CD4-positive, alpha-beta T cell (primary cell): ENCODE measurements at regions not wholly inside any gene's neighbourhood (a gene's known extent, or its start where the extent isn't known, plus 50 kb on each side); places are given as distances from the start of the nearest gene placed in this dataset.

Source experiments
- ATAC-seq: fragments of 200-7000 bp; cut with Tn5 transposase; one replicate; pipeline ENCODE4 v1.10.0; 2022; ENCODE audit warnings: mild to moderate bottlenecking; ENCODE audit not compliant: poor library complexity
- CTCF ChIA-PET: fragments of 350-600 bp; sonication (Branson Sonifier 250); formaldehyde crosslinking; loops from one replicate; lab custom pipeline; 2021; ENCODE audit warnings: antibody characterized with exemption, inconsistent platforms; lab: Charles Lee
- POLR2A ChIA-PET: fragments of 350-600 bp; sonication (Branson Sonifier 250); formaldehyde crosslinking; loops from one replicate; lab custom pipeline; 2021; ENCODE audit warnings: antibody characterized with exemption, inconsistent platforms; lab: Charles Lee
- DNase-seq, 14 experiments: peaks; one replicate each; pipeline ENCODE4 v3.0.0-alpha.2; 2013 to 2020; ENCODE audit warnings: mixed read lengths in 2 of 14
- H3K27ac ChIP-seq, 2 donors: one replicate each; pipeline versions ENCODE4 v1.5.1 to v1.7.0; 2013; ENCODE audit warnings: low read length in 2 of 2, low read depth in 1 of 2, mild to moderate bottlenecking in 1 of 2
- H3K27me3 ChIP-seq, 2 experiments: 1 replicate in 1 of 2; 2 replicates in 1 of 2; pipeline versions ENCODE4 v1.6.1 to v1.7.0; 2013; ENCODE audit warnings: low read length in 2 of 2, control low read depth in 1 of 2, mild to moderate bottlenecking in 1 of 2, moderate library complexity in 1 of 2; ENCODE audit not compliant: insufficient read depth in 2 of 2, control insufficient read depth in 1 of 2
- H3K36me3 ChIP-seq: one replicate; pipeline ENCODE4 v1.6.1; 2013; ENCODE audit warnings: low read length, control low read depth; ENCODE audit not compliant: insufficient read depth
- H3K4me1 ChIP-seq: one replicate; pipeline ENCODE4 v1.6.1; 2013; ENCODE audit warnings: low read length, control low read depth; ENCODE audit not compliant: insufficient read depth
- H3K4me3 ChIP-seq: one replicate; pipeline ENCODE4 v1.5.1; 2013; ENCODE audit warnings: mild to moderate bottlenecking, low read length, moderate library complexity
- H3K9me3 ChIP-seq, 2 experiments: 1 replicate in 1 of 2; 2 replicates in 1 of 2; pipeline versions ENCODE4 v1.6.1 to v1.7.0; 2013; ENCODE audit warnings: low read length in 2 of 2, mild to moderate bottlenecking in 2 of 2, control low read depth in 1 of 2, moderate library complexity in 1 of 2; ENCODE audit not compliant: control insufficient read depth in 1 of 2, insufficient read depth in 1 of 2
- H3K27ac Mint-ChIP-seq: one replicate; pipeline ENCODE4 v1.8.0; 2020; ENCODE audit warnings: mixed read lengths
- H3K27me3 Mint-ChIP-seq: one replicate; pipeline ENCODE4 v1.8.0; 2021; ENCODE audit warnings: mixed read lengths
- H3K36me3 Mint-ChIP-seq: one replicate; pipeline ENCODE4 v1.8.0; 2021; ENCODE audit warnings: low read depth, mixed read lengths
- H3K4me1 Mint-ChIP-seq: one replicate; pipeline ENCODE4 v1.8.0; 2021; ENCODE audit warnings: low read depth, mixed read lengths
- H3K4me3 Mint-ChIP-seq: one replicate; pipeline ENCODE4 v1.8.0; 2020; ENCODE audit warnings: mild to moderate bottlenecking, mixed read lengths
- H3K9me3 Mint-ChIP-seq: one replicate; pipeline ENCODE4 v1.8.0; 2020; ENCODE audit warnings: mixed read lengths
- intact Hi-C, 2 experiments: fragments of 100-400 bp; cut with DNase I in 1 of 2; cut with micrococcal nuclease in 1 of 2; formaldehyde crosslinking; loops; one replicate each; pipeline versions ENCODE4 v1.15.1 to v1.9.0; 2023 to 2025; cut with DNase I, micrococcal nuclease
- TF ChIP-seq, protein P1 (sequence below): fragments of 200-600 bp; IDR thresholded peaks from one replicate; pipeline ENCODE4 v1.8.0; 2022; ENCODE audit warnings: antibody characterized with exemption, mild to moderate bottlenecking

DNA sequence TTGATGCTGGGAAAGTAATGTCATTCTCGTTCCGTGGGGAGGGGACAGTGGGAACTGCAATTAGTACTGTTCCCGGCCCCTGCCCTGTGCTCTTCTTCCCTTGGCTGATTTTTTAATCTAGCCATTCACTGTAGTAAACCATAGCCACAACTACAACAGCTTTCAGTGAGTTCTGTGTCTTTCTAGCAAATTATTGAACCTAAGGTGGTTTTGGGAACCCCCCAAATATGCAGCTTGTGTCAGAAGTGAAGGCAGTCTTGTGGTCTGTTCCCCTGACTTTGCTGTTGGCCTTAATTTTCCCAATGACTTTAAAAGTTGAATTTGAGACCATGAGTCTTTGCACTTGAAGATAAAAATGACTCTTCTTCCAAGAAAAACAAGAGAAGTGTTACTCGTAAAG is 114.3 kb upstream of the ETV6 start:
- H3K27ac ChIP-seq: no peak overlapping the region
- no peak overlapping the region for H3K27ac Mint-ChIP-seq
- TF ChIP-seq, protein P1, sequence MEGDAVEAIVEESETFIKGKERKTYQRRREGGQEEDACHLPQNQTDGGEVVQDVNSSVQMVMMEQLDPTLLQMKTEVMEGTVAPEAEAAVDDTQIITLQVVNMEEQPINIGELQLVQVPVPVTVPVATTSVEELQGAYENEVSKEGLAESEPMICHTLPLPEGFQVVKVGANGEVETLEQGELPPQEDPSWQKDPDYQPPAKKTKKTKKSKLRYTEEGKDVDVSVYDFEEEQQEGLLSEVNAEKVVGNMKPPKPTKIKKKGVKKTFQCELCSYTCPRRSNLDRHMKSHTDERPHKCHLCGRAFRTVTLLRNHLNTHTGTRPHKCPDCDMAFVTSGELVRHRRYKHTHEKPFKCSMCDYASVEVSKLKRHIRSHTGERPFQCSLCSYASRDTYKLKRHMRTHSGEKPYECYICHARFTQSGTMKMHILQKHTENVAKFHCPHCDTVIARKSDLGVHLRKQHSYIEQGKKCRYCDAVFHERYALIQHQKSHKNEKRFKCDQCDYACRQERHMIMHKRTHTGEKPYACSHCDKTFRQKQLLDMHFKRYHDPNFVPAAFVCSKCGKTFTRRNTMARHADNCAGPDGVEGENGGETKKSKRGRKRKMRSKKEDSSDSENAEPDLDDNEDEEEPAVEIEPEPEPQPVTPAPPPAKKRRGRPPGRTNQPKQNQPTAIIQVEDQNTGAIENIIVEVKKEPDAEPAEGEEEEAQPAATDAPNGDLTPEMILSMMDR: no peak
- peaks cover 0 to 6% of the 10 kb centered on the region in 2 experiments for H3K9me3 ChIP-seq
- H3K36me3 ChIP-seq: no peaks in the 10 kb centered on the region
- no peak overlapping the region for H3K4me3 Mint-ChIP-seq
- H3K4me3 ChIP-seq: no peak overlapping the region
- no peaks in the 10 kb centered on the region for H3K36me3 Mint-ChIP-seq
- H3K27me3 ChIP-seq: peaks cover 0 to 2% of the 10 kb centered on the region in 2 experiments
- H3K4me1 Mint-ChIP-seq: peaks cover under 1% of the 10 kb centered on the region
- intact Hi-C loops: no loop called here
- POLR2A ChIA-PET: no interaction called here
- DNase-seq (no peak), ATAC-seq (no peak)
- H3K27me3 Mint-ChIP-seq: peaks cover 8% of the 10 kb centered on the region
- no peaks in the 10 kb centered on the region for H3K9me3 Mint-ChIP-seq
- CTCF ChIA-PET: no interaction called here
- H3K4me1 ChIP-seq: peaks cover 2% of the 10 kb centered on the region

GRCh38 chr12:11539156-11539555 is 110.3 kb upstream of the ETV6 start:
- TF ChIP-seq, protein P1: no peak
- no peaks in the 10 kb centered on the region for H3K27me3 ChIP-seq
- no peak overlapping the region for H3K4me3 ChIP-seq
- peaks cover 23% of the 10 kb centered on the region for H3K4me1 ChIP-seq
- peaks cover 0 to 3% of the 10 kb centered on the region in 2 experiments for H3K9me3 ChIP-seq
- intact Hi-C loops: no loop called here
- H3K36me3 ChIP-seq: no peaks in the 10 kb centered on the region
- H3K27me3 Mint-ChIP-seq: no peaks in the 10 kb centered on the region
- CTCF ChIA-PET: no interaction called here
- H3K27ac Mint-ChIP-seq: no peak overlapping the region
- no peak overlapping the region for H3K27ac ChIP-seq
- H3K9me3 Mint-ChIP-seq: no peaks in the 10 kb centered on the region
- POLR2A ChIA-PET: no interaction called here
- ATAC-seq (no peak), DNase-seq (no peak)
- H3K4me1 Mint-ChIP-seq: peaks cover 34% of the 10 kb centered on the region
- H3K4me3 Mint-ChIP-seq: no peak overlapping the region
- no peaks in the 10 kb centered on the region for H3K36me3 Mint-ChIP-seq

GRCh38 chr12:11540156-11540555 is 109.3 kb upstream of the ETV6 start:
- peaks cover 32% of the 10 kb centered on the region for H3K4me1 ChIP-seq
- ATAC-seq (no peak), DNase-seq (no peak)
- H3K27ac ChIP-seq: no peak overlapping the region
- peaks cover 44% of the 10 kb centered on the region for H3K4me1 Mint-ChIP-seq
- intact Hi-C loops: loop anchor here in 1 of 2 experiments (10.0 kb wide), 1 partner anchor 375 kb away; no protein-coding TSS in a partner anchor
- POLR2A ChIA-PET: no interaction called here
- H3K4me3 ChIP-seq: no peak overlapping the region
- no peaks in the 10 kb centered on the region for H3K36me3 ChIP-seq
- no peaks in the 10 kb centered on the region for H3K36me3 Mint-ChIP-seq
- no peaks in the 10 kb centered on the region for H3K9me3 Mint-ChIP-seq
- no peak overlapping the region for H3K4me3 Mint-ChIP-seq
- no peaks in the 10 kb centered on the region for H3K27me3 ChIP-seq
- H3K27ac Mint-ChIP-seq: peak overlapping the region; percentile 12
- TF ChIP-seq, protein P1: no peak
- H3K9me3 ChIP-seq: no peaks in the 10 kb centered on the region
- CTCF ChIA-PET: no interaction called here
- H3K27me3 Mint-ChIP-seq: no peaks in the 10 kb centered on the region
